Heart left ventricle (tissue), 16 donors: ENCODE measurements at regions not wholly inside any gene's neighbourhood (a gene's known extent, or its start where the extent isn't known, plus 50 kb on each side); places are given as distances from the start of the nearest gene placed in this dataset.

Source experiments
- ATAC-seq, 4 donors: fragments of 200-7000 bp; cut with Tn5 transposase; one replicate each; pipeline ENCODE4 v1.9.1; 2020 to 2022; ENCODE audit warnings: moderate library complexity in 4 of 4, mild to moderate bottlenecking in 3 of 4, moderate number of reproducible peaks in 1 of 4
- DNase-seq, 5 donors: peaks; one replicate each; pipeline ENCODE4 v3.0.0-alpha.2; 2020
- H3K27ac ChIP-seq, 12 donors: fragments of 200-600 bp; sonication (generic) in 4 of 12; one replicate each; pipeline versions ENCODE4 v1.5.0 to v1.8.0; 2016 to 2022; ENCODE audit warnings: mild to moderate bottlenecking in 2 of 12
- H3K27me3 ChIP-seq, 9 donors: fragments of 200-600 bp; sonication (generic) in 2 of 9; one replicate each; pipeline versions ENCODE4 v1.5.1 to v1.8.0; 2016 to 2022; ENCODE audit warnings: mild to moderate bottlenecking in 3 of 9
- H3K36me3 ChIP-seq, 9 donors: fragments of 200-600 bp; sonication (generic) in 2 of 9; one replicate each; pipeline versions ENCODE4 v1.5.0 to v1.8.0; 2018 to 2022; ENCODE audit warnings: mild to moderate bottlenecking in 2 of 9
- H3K4me1 ChIP-seq, 12 donors: fragments of 200-600 bp; sonication (generic) in 4 of 12; one replicate each; pipeline versions ENCODE4 v1.5.0 to v1.8.0; 2016 to 2022; ENCODE audit warnings: mild to moderate bottlenecking in 3 of 12
- H3K4me3 ChIP-seq, 12 donors: fragments of 200-600 bp; sonication (generic) in 4 of 12; one replicate each; pipeline versions ENCODE4 v1.5.0 to v1.8.0; 2017 to 2022; ENCODE audit warnings: mild to moderate bottlenecking in 9 of 12, moderate library complexity in 4 of 12
- H3K9me3 ChIP-seq, 12 donors: fragments of 200-600 bp; sonication (generic) in 4 of 12; one replicate each; pipeline versions ENCODE4 v1.5.0 to v1.8.0; 2016 to 2022; ENCODE audit warnings: mild to moderate bottlenecking in 1 of 12
- POLR2A ChIP-seq, 2 donors: fragments of 450-650 bp; IDR thresholded peaks; one replicate each; pipeline ENCODE4 v1.6.1; 2017; ENCODE audit warnings: antibody characterized with exemption in 2 of 2, mild to moderate bottlenecking in 2 of 2, moderate library complexity in 2 of 2
- WGBS, 4 donors: extraction: QIAGEN DNeasy Blood & Tissue Kit in 2 of 4; methylation state at CpG; one replicate each; pipeline versions ENCODE4 v1.1.5 to v1.1.7; 2013 to 2018; 5-methylcytosine and 5-hydroxymethylcytosine counted together
- intact Hi-C, 10 donors: fragments of 100-400 bp; cut with DNase I; formaldehyde crosslinking; loops; one replicate each; pipeline versions ENCODE4 v1.11.1 to v1.14.2; 2022
- TF ChIP-seq, protein P1 (sequence below), 12 donors: fragments of 200-600 bp; sonication (generic) in 4 of 12; IDR thresholded peaks; one replicate each; pipeline versions ENCODE4 v1.5.0 to v1.8.0; 2018 to 2022; ENCODE audit warnings: antibody characterized with exemption in 12 of 12, mild to moderate bottlenecking in 5 of 12
- donor health status: ischemic (EF 13 %, LVEDD 7.1; RV severe dilation, severe dysfunction).
- donor health status: healthy with polysubstance abuse.
- donor health status: DM: no; HTN: yes; CAD: no.
- donor health status: DM: no; HTN: no; CAD: no.
- donor health status: ischemic (EF 25% LVEDD 6.9; RV normal size, moderate dysfunction).
- donor health status: ischemic (EF 25% LVEDD 5.7; RV mildly dilated, moderate dysfunction).
- donor health status: healthy.
- donor health status: DM: yes; HTN: yes; CAD: no.
- donor health status: ischemic (EF 35%, LVEDD 5.7; RV mildly dilated, moderate dysfunction).
- donor health status: nonischemic (EF 11% LVEDD 7.7; RV severe dilation, severe dysfunction).
- donor health status: DM: yes; HTN: yes; CAD: no.
- donor health status: PGD.
- donor health status: ischemic (EF 29% LVEDD 5.4; RV normal size, mild dysfunction).
- donor health status: nonischemic (EF 23%, LVEDD 6.1; RV moderate dilation, normal function).

DNA sequence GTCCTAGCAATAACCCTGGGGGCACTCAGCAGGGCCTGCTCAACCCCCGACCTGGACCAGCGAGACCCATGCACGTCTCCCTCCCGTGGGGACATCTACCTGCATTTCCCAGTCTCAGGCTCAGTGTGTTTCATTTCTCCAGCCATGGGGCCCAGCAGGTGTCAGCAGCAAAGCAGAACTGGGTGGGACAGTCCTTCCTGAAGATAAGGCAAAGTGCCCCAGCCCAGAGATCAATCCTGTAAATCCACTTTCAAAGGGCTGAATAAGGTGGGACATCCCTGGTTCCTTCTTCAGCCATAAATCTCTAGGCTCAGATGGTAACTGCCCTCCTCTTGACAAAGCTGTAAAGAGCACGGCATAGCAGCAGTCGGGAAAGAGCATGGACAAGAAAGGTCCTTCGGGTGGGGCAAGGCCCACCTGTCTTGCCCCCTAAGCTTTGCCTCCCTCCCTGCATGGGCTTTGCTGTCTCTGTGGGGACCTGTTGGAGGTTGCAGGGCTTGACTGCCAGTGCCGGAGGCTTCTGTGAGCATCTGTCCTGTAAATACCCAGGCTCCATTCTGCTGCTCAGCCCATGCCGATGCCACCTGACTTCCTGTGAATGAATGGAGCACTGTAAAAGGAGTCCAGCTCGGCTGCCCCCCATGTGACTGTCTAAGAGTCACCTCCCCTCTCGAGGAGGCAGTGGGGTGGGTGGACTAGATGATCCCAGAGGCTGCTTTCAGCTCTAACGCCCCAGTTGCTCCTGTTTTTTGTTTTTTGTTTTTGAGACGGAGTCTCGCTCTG lies 84.8 kb upstream of the TBC1D3K start:
- peaks cover 0 to 14% (median 2%) of the 10 kb centered on the region in 12 donors for H3K4me1 ChIP-seq
- 80 to 84% (median 83%) methylated on average over 12 to 14 of the region's 14 CpGs for WGBS, 4 donors

DNA sequence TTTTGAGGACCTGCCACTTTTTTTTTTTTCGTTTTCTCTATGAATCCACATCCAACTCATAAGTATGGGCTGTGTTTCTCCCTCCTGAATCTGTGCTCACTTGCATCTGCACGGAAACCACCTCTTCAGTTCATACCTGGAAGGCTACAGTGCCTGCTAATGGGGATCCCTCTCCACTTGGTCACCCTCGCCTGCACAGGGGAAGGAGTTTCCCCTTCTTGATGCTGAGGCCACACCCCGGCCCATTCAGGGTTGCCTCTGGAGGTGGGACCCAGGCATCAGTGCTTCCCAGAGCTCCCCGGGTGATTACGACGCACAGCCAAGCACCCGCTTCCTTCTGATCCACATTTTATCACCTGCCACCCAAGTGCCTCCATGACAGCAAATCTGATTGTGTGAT lies 85.9 kb upstream of the TBC1D3K start:
- Histone ChIP-seq H3K27ac (no peak overlapping the region), H3K4me3 (no peak overlapping the region), H3K36me3 (no peaks in the 10 kb centered on the region), H3K27me3 (peaks cover 0 to 35% (median 2%) of the 10 kb centered on the region in 9 donors), H3K9me3 (no peaks in the 10 kb centered on the region), H3K4me1 (peaks cover 0 to 8% (median 0%) of the 10 kb centered on the region in 12 donors)
- intact Hi-C loops, result no loop called here
- DNase-seq (no peak), ATAC-seq (no peak)
- TF ChIP-seq, protein P1, sequence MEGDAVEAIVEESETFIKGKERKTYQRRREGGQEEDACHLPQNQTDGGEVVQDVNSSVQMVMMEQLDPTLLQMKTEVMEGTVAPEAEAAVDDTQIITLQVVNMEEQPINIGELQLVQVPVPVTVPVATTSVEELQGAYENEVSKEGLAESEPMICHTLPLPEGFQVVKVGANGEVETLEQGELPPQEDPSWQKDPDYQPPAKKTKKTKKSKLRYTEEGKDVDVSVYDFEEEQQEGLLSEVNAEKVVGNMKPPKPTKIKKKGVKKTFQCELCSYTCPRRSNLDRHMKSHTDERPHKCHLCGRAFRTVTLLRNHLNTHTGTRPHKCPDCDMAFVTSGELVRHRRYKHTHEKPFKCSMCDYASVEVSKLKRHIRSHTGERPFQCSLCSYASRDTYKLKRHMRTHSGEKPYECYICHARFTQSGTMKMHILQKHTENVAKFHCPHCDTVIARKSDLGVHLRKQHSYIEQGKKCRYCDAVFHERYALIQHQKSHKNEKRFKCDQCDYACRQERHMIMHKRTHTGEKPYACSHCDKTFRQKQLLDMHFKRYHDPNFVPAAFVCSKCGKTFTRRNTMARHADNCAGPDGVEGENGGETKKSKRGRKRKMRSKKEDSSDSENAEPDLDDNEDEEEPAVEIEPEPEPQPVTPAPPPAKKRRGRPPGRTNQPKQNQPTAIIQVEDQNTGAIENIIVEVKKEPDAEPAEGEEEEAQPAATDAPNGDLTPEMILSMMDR (IDR thresholded peaks at IDR 0.05), result no peak
- TF ChIP-seq POLR2A (IDR thresholded peaks at IDR 0.05), result no peak
- WGBS, 4 donors, result 74 to 83% (median 80%) methylated on average over 8 of the region's 8 CpGs

More for the DNA sequence above, 84.8 kb upstream of the TBC1D3K start:
- Histone ChIP-seq H3K27me3 (peaks cover 0 to 44% (median 5%) of the 10 kb centered on the region in 9 donors), H3K4me3 (no peak overlapping the region), H3K36me3 (no peaks in the 10 kb centered on the region), H3K9me3 (no peaks in the 10 kb centered on the region), H3K27ac (no peak overlapping the region)
- no peak for DNase-seq
- TF ChIP-seq, protein P1 (IDR thresholded peaks at IDR 0.05), result no peak
- no peak for TF ChIP-seq POLR2A (IDR thresholded peaks at IDR 0.05)
- no peak for ATAC-seq
- intact Hi-C loops, result no loop called here

DNA sequence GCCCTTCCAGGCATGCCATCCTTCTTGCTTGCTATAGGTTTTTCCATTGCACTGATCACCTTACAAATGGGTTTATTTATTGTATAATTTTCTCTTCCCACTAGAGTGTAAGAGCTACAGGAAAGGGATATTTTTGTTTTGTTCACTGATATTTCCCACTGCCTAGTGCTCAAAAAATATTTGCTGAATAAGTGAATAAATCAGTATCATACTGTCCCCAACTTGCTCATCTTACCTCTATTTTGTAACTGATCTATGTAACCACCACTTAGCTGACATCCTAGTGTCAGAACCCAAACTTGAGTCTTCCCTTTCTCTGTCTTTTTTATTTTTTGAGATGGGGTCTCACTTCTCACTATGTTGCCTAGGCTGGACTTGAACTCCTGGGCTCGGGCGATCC lies 87.6 kb upstream of the TBC1D3K start:
- H3K27ac ChIP-seq, result no peak overlapping the region
- H3K4me3 ChIP-seq, result no peak overlapping the region
- no peak for ATAC-seq
- intact Hi-C loops, result no loop called here
- WGBS, 4 donors, result 93 to 97% (median 95%) methylated on average over 2 of the region's 2 CpGs
- H3K4me1 ChIP-seq, result peaks cover 0 to 8% (median 0%) of the 10 kb centered on the region in 12 donors
- H3K9me3 ChIP-seq, result no peaks in the 10 kb centered on the region
- no peak for DNase-seq
- TF ChIP-seq, protein P1 (IDR thresholded peaks at IDR 0.05), result no peak
- peaks cover 0 to 22% (median 0%) of the 10 kb centered on the region in 9 donors for H3K27me3 ChIP-seq
- no peaks in the 10 kb centered on the region for H3K36me3 ChIP-seq

DNA sequence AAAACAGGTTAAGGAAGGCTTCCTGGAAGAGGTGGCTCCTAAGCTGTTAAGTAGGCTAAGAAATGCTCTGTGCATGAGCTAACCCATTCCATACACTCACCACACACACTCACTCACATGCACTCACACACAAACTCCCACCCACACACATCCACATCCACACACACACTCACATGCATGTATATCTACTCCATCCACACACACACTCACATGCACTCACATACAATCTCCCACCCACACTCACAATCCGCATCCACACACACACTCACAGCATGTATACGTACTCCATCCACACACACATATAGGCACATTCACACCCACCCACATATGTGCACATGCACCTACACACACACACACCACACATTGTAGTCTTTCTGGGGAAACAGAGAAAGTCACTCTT lies 89.3 kb upstream of the HNF1B start:
- no peak for DNase-seq
- Histone ChIP-seq H3K4me3 (no peak overlapping the region), H3K27me3 (peaks cover 0 to 17% (median 2%) of the 10 kb centered on the region in 9 donors), H3K9me3 (no peaks in the 10 kb centered on the region), H3K27ac (no peak overlapping the region), H3K36me3 (no peaks in the 10 kb centered on the region), H3K4me1 (peaks cover 0 to 6% (median 0%) of the 10 kb centered on the region in 12 donors)
- 89 to 96% (median 94%) methylated on average over 2 of the region's 2 CpGs for WGBS, 4 donors
- ATAC-seq, result no peak
- TF ChIP-seq, protein P1 (IDR thresholded peaks at IDR 0.05), result no peak
- no peak for TF ChIP-seq POLR2A (IDR thresholded peaks at IDR 0.05)
- intact Hi-C loops, result no loop called here
